ENCODE measurements at regions not wholly inside any gene's neighbourhood (a gene's known extent, or its start where the extent isn't known, plus 50 kb on each side); places are given as distances from the start of the nearest gene placed in this dataset.

GRCh38 chr5:159550951-159551350 lies 220.7 kb upstream of the IL12B start:
- TF ChIP-seq, protein P1, sequence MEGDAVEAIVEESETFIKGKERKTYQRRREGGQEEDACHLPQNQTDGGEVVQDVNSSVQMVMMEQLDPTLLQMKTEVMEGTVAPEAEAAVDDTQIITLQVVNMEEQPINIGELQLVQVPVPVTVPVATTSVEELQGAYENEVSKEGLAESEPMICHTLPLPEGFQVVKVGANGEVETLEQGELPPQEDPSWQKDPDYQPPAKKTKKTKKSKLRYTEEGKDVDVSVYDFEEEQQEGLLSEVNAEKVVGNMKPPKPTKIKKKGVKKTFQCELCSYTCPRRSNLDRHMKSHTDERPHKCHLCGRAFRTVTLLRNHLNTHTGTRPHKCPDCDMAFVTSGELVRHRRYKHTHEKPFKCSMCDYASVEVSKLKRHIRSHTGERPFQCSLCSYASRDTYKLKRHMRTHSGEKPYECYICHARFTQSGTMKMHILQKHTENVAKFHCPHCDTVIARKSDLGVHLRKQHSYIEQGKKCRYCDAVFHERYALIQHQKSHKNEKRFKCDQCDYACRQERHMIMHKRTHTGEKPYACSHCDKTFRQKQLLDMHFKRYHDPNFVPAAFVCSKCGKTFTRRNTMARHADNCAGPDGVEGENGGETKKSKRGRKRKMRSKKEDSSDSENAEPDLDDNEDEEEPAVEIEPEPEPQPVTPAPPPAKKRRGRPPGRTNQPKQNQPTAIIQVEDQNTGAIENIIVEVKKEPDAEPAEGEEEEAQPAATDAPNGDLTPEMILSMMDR (IDR thresholded peaks at IDR 0.05): no peak
- no peak for TF ChIP-seq ZFX (IDR thresholded peaks at IDR 0.05; ENCODE audit: borderline replicate concordance)

GRCh38 chr5:159552751-159553150 lies 222.5 kb upstream of the IL12B start:
- TF ChIP-seq ZFX (IDR thresholded peaks at IDR 0.05; ENCODE audit: borderline replicate concordance): no peak
- TF ChIP-seq, protein P1 (IDR thresholded peaks at IDR 0.05): no peak
- no peak overlapping the region for H3K27ac ChIP-seq

More at GRCh38 chr5:159550951-159551350, 220.7 kb upstream of the IL12B start:
- no peak overlapping the region for H3K27ac ChIP-seq

GRCh38 chr5:159553792-159554191 lies 223.5 kb upstream of the IL12B start:
- no peak for TF ChIP-seq ZFX (IDR thresholded peaks at IDR 0.05; ENCODE audit: borderline replicate concordance)
- TF ChIP-seq, protein P1 (IDR thresholded peaks at IDR 0.05): no peak
- H3K27ac ChIP-seq: no peak overlapping the region

DNA sequence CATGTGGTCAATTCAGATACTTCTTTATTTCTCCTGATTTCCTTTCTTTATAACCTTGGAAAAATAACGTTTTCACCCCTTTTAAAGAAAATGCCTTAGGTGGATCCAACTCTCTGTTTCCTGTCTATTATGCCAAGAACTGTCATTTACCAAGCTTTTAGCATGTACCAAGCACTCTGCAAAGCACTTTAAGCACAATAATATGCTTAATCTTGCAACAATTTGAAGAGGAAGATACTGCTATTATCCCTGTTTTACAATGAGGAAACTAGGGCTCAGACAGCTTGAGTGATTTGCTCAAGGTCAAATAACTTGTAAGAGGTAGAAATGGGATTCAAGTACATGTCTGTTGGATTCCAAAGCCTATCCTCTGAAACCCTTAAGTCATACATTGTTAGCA lies 224.8 kb upstream of the IL12B start:
- no peak overlapping the region for H3K27ac ChIP-seq
- TF ChIP-seq ZFX (IDR thresholded peaks at IDR 0.05; ENCODE audit: borderline replicate concordance): no peak
- TF ChIP-seq, protein P1 (IDR thresholded peaks at IDR 0.05): no peak

- H3K27ac ChIP-seq: no peak overlapping the region
- no peak for TF ChIP-seq ZFX (IDR thresholded peaks at IDR 0.05; ENCODE audit: borderline replicate concordance)
- TF ChIP-seq, protein P1 (IDR thresholded peaks at IDR 0.05): no peak
Observed at GRCh38 chr5:159559337-159559736, 229.1 kb upstream of the IL12B start.

DNA sequence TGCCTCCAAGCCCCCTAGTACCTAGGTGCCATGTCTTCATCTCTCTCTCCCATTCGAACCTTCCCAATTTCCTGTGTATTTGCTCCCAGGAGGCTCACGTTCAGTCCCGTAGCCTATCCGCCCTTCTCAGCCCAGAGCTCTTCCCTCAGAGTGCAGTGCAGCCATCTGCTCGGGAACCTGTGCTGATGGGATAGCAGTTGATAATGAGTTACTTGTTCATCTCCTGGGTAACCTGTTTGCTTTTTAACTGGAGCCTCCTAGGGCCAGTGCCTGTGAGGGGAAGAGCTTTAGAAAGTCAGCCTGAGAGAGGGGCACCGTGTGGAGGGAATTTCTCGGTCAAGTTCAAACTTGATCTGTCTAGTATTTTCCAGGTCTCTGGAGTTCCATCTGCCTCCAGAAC lies 229.8 kb upstream of the IL12B start:
- TF ChIP-seq ZFX (IDR thresholded peaks at IDR 0.05; ENCODE audit: borderline replicate concordance): no peak
- TF ChIP-seq, protein P1 (IDR thresholded peaks at IDR 0.05): no peak

GRCh38 chr5:159564031-159564430 lies 233.7 kb upstream of the IL12B start:
- TF ChIP-seq, protein P1 (IDR thresholded peaks at IDR 0.05): no peak
- no peak for TF ChIP-seq ZFX (IDR thresholded peaks at IDR 0.05; ENCODE audit: borderline replicate concordance)
- no peak overlapping the region for H3K27ac ChIP-seq

More for the DNA sequence above, 229.8 kb upstream of the IL12B start:
- H3K27ac ChIP-seq: no peak overlapping the region
